ENCODE measurements at regions not wholly inside any gene's neighbourhood (a gene's known extent, or its start where the extent isn't known, plus 50 kb on each side); places are given as distances from the start of the nearest gene placed in this dataset.
"Not testable (repeated sequence)": the region's sequence is repeated elsewhere in the genome, so short reads cannot be mapped to it uniquely, and the experiment has no call there.

- TF ChIP-seq CTCF (conservative IDR thresholded peaks at IDR 0.05 in 1 of 2, IDR thresholded peaks at IDR 0.05 in 1 of 2; ENCODE audit: extremely low read depth in 1 of 2, insufficient read depth in 1 of 2, low read depth in 1 of 2, low read length in 2 of 2); EZH2 (IDR thresholded peaks at IDR 0.05; ENCODE audit: borderline replicate concordance, low read length): not testable (repeated sequence)
These were observed 416.5 kb upstream of the KCNMB2 start for GRCh38 chr3:178119608-178120295.

All from mammary epithelial cell (primary cell).